Astrocyte (in vitro differentiated cells and primary cell): ENCODE measurements at regions not wholly inside any gene's neighbourhood (a gene's known extent, or its start where the extent isn't known, plus 50 kb on each side); places are given as distances from the start of the nearest gene placed in this dataset.

ENCODE experiments used
- DNase-seq: peaks from one replicate; pipeline ENCODE4 v3.0.0-alpha.2; 2010; ENCODE audit warnings: low read depth
- FAIRE-seq: peaks from 2 replicates; lab custom pipeline; 2011; peaks lifted over from hg19 to GRCh38; lab: Jason Lieb, UNC
- H2AFZ ChIP-seq: 2 replicates; pipeline ENCODE4 v1.6.0; 2012; ENCODE audit warnings: low read depth, low read length, inconsistent platforms
- H3K27ac ChIP-seq: 2 replicates; pipeline ENCODE4 v1.5.1; 2011; ENCODE audit warnings: low read depth, low read length, inconsistent platforms
- H3K27me3 ChIP-seq: 2 replicates; pipeline ENCODE4 v1.6.0; 2011; ENCODE audit warnings: low read length, inconsistent platforms; ENCODE audit not compliant: insufficient read depth
- H3K36me3 ChIP-seq: 2 replicates; pipeline ENCODE4 v1.5.1; 2011; ENCODE audit warnings: low read length, inconsistent platforms; ENCODE audit not compliant: insufficient read depth
- H3K4me1 ChIP-seq: 2 replicates; pipeline ENCODE4 v1.5.1; 2011; ENCODE audit warnings: low read length, inconsistent platforms; ENCODE audit not compliant: insufficient read depth
- H3K4me2 ChIP-seq: 2 replicates; pipeline ENCODE4 v1.6.0; 2012; ENCODE audit warnings: low read length, inconsistent platforms
- H3K4me3 ChIP-seq: 2 replicates; pipeline ENCODE4 v1.5.1; 2011; ENCODE audit warnings: low read depth, mild to moderate bottlenecking, low read length, inconsistent platforms; ENCODE audit not compliant: insufficient read depth
- H3K79me2 ChIP-seq: 2 replicates; pipeline ENCODE4 v1.6.0; 2012; ENCODE audit warnings: mild to moderate bottlenecking, low read length, inconsistent platforms; ENCODE audit not compliant: insufficient read depth
- H3K9ac ChIP-seq: 2 replicates; pipeline ENCODE4 v1.6.0; 2012; ENCODE audit warnings: mild to moderate bottlenecking, low read length, inconsistent platforms
- H3K9me3 ChIP-seq: 2 replicates; pipeline ENCODE4 v1.5.1; 2012; ENCODE audit warnings: low read depth, mild to moderate bottlenecking, low read length, inconsistent platforms; ENCODE audit not compliant: insufficient read depth
- H4K20me1 ChIP-seq: 2 replicates; pipeline ENCODE4 v1.6.0; 2012; ENCODE audit warnings: low read length, inconsistent platforms; ENCODE audit not compliant: insufficient read depth
- H3K27ac Mint-ChIP-seq: one replicate; pipeline ENCODE4 v1.8.0; 2021; ENCODE audit warnings: mild to moderate bottlenecking, mixed read lengths; ENCODE audit not compliant: unreplicated experiment
- H3K27me3 Mint-ChIP-seq: one replicate; pipeline ENCODE4 v1.8.0; 2021; ENCODE audit warnings: low read depth, mixed read lengths; ENCODE audit not compliant: unreplicated experiment
- H3K36me3 Mint-ChIP-seq: one replicate; pipeline ENCODE4 v1.8.0; 2021; ENCODE audit warnings: low read depth, mixed read lengths; ENCODE audit not compliant: unreplicated experiment
- H3K4me1 Mint-ChIP-seq: one replicate; pipeline ENCODE4 v1.8.0; 2021; ENCODE audit warnings: low read depth, mixed read lengths; ENCODE audit not compliant: unreplicated experiment
- H3K4me3 Mint-ChIP-seq: one replicate; pipeline ENCODE4 v1.8.0; 2021; ENCODE audit warnings: mild to moderate bottlenecking, moderate library complexity, mixed read lengths; ENCODE audit not compliant: unreplicated experiment
- H3K9me3 Mint-ChIP-seq: one replicate; pipeline ENCODE4 v1.8.0; 2021; ENCODE audit warnings: mild to moderate bottlenecking, mixed read lengths; ENCODE audit not compliant: unreplicated experiment
- EZH2 ChIP-seq: IDR thresholded peaks from 2 replicates; pipeline ENCODE4 v1.6.1; 2012; ENCODE audit warnings: mild to moderate bottlenecking, low read length, inconsistent platforms; ENCODE audit not compliant: insufficient read depth
- TF ChIP-seq, protein P1 (sequence below): IDR thresholded peaks from 2 replicates; pipeline ENCODE4 v1.5.1; 2011; ENCODE audit warnings: low read depth, mild to moderate bottlenecking, inconsistent platforms, low read length, moderate library complexity; ENCODE audit not compliant: insufficient read depth

DNA sequence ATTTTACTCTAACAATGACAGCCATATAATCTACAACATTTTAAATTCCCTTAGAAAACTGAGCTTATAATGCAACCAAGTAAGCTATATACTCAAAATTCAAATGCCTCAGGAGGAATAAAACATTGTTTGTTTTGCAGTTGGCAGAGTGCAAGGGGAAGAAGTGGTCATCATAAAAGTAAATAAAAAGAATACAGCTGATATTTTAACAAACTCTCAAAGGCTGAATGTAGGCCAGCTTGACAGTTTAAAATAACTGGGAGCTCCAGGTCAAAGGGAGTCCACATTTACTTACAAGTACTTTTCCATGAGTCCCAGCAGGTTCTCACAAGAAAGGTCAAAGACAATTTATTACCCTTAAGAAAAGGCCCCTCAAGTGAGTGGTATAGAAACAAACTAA is 589.8 kb downstream of the BCKDHB start:
- Mint-ChIP-seq H3K27ac (no peak overlapping the region), H3K27me3 (no peaks in the 10 kb centered on the region), H3K36me3 (no peaks in the 10 kb centered on the region), H3K4me3 (no peak overlapping the region), H3K4me1 (no peaks in the 10 kb centered on the region), H3K9me3 (peaks cover 4% of the 10 kb centered on the region)
- Histone ChIP-seq H3K27ac (no peak overlapping the region), H3K4me3 (no peak overlapping the region), H3K9me3 (no peaks in the 10 kb centered on the region), H3K4me2 (no peak overlapping the region), H3K27me3 (no peaks in the 10 kb centered on the region), H2AFZ (no peak overlapping the region), H3K36me3 (no peaks in the 10 kb centered on the region), H3K79me2 (no peaks in the 10 kb centered on the region), H3K4me1 (no peaks in the 10 kb centered on the region), H4K20me1 (no peaks in the 10 kb centered on the region), H3K9ac (no peak overlapping the region)
- FAIRE-seq, result no peak
- no peak for DNase-seq
- TF ChIP-seq, protein P1, sequence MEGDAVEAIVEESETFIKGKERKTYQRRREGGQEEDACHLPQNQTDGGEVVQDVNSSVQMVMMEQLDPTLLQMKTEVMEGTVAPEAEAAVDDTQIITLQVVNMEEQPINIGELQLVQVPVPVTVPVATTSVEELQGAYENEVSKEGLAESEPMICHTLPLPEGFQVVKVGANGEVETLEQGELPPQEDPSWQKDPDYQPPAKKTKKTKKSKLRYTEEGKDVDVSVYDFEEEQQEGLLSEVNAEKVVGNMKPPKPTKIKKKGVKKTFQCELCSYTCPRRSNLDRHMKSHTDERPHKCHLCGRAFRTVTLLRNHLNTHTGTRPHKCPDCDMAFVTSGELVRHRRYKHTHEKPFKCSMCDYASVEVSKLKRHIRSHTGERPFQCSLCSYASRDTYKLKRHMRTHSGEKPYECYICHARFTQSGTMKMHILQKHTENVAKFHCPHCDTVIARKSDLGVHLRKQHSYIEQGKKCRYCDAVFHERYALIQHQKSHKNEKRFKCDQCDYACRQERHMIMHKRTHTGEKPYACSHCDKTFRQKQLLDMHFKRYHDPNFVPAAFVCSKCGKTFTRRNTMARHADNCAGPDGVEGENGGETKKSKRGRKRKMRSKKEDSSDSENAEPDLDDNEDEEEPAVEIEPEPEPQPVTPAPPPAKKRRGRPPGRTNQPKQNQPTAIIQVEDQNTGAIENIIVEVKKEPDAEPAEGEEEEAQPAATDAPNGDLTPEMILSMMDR, result no peak
- no peak for TF ChIP-seq EZH2

DNA sequence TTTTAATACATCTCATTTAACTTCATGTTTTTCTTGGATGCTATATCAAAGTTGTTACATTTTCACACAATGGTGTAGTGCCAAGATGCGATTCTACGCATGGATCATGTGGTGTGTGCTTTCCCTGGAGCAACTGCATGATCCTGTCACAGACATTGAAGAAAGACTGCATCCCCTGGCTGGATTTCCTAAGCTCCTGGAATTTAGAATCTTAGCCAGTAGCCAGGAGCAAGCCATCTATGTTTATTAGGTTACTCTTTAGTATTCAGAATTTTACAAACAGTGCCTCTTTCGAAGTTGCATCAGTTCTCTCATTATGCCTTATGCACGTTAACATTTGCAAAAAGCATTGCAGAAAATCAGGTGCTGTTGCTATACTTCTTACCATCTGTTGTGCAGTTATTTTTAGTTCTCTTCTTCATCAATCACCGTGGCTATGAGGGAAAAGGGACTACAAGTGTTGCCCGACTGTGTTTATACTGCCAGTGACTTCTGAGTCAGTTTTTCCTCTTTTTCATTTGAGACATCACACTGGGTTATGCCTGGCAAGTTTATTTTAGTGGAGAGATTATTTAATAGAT is 584.2 kb downstream of the BCKDHB start:
- no peaks in the 10 kb centered on the region for H3K27me3 Mint-ChIP-seq
- peak; percentile 69 for DNase-seq
- TF ChIP-seq EZH2, result no peak
- TF ChIP-seq, protein P1, result no peak
- no peak overlapping the region for H3K4me2 ChIP-seq
- H3K9ac ChIP-seq, result no peak overlapping the region
- no peaks in the 10 kb centered on the region for H3K4me1 ChIP-seq
- H3K9me3 Mint-ChIP-seq, result peaks cover 6% of the 10 kb centered on the region
- H3K4me3 Mint-ChIP-seq, result no peak overlapping the region
- H3K4me3 ChIP-seq, result no peak overlapping the region
- H3K36me3 ChIP-seq, result no peaks in the 10 kb centered on the region
- H3K27me3 ChIP-seq, result no peaks in the 10 kb centered on the region
- H3K27ac Mint-ChIP-seq, result no peak overlapping the region
- H3K9me3 ChIP-seq, result no peaks in the 10 kb centered on the region
- no peak overlapping the region for H3K27ac ChIP-seq
- no peak for FAIRE-seq
- H4K20me1 ChIP-seq, result no peaks in the 10 kb centered on the region
- H2AFZ ChIP-seq, result no peak overlapping the region
- H3K79me2 ChIP-seq, result no peaks in the 10 kb centered on the region
- H3K36me3 Mint-ChIP-seq, result no peaks in the 10 kb centered on the region
- H3K4me1 Mint-ChIP-seq, result peaks cover 2% of the 10 kb centered on the region

DNA sequence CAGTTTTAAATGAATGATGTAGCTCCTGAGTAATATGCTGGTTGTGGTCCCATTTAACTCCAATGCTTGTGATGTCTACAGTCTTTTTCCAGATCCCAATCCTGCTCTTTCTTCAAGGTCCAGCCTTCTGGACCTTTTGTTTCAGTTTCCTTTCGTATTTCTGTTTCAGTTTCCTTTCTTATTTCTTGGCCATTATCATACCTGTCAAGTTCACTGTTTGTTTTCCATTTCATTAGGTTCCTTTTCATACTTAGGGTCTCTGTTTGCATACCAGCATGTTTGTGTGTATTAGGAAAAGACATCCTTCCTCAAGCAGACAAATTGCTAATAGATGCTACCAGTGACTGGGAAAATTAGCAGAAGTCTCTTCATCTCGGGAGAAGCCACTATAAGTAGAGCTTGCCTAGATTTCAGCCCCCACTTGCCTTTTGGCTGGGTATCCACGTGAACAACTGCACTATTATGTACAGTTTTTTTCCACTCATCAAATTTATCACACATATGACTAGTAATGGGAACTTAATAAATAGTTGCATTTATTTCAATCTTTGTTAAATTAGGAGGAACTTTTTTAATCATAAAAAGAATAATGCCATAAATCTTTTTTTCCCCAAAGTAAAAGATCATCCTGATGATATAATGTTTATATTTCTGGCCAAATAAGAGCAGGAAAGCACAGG is 583.4 kb downstream of the BCKDHB start:
- Histone ChIP-seq H3K36me3 (no peaks in the 10 kb centered on the region), H3K27me3 (no peaks in the 10 kb centered on the region), H2AFZ (peak overlapping the region; percentile 36), H3K9ac (no peak overlapping the region), H3K79me2 (no peaks in the 10 kb centered on the region), H3K9me3 (no peaks in the 10 kb centered on the region), H3K4me1 (no peaks in the 10 kb centered on the region), H3K4me3 (no peak overlapping the region), H3K4me2 (peak overlapping the region; percentile 34), H4K20me1 (no peaks in the 10 kb centered on the region), H3K27ac (no peak overlapping the region)
- Mint-ChIP-seq H3K27me3 (no peaks in the 10 kb centered on the region), H3K27ac (no peak overlapping the region), H3K4me3 (no peak overlapping the region), H3K36me3 (no peaks in the 10 kb centered on the region), H3K4me1 (peaks cover 2% of the 10 kb centered on the region), H3K9me3 (peaks cover 10% of the 10 kb centered on the region)
- DNase-seq, result no peak
- peak; percentile 20 for FAIRE-seq
- TF ChIP-seq EZH2, result no peak
- TF ChIP-seq, protein P1, result no peak
